Thyroid gland (tissue), 4 donors: ENCODE measurements at regions not wholly inside any gene's neighbourhood (a gene's known extent, or its start where the extent isn't known, plus 50 kb on each side); places are given as distances from the start of the nearest gene placed in this dataset.

ENCODE experiments used
- DNase-seq, 2 donors: peaks; one replicate each; pipeline ENCODE4 v3.0.0-alpha.2; 2019
- H3K27ac ChIP-seq, 3 donors: fragments of 200-600 bp; sonication (generic); 1 replicate in 2 of 3; 2 replicates in 1 of 3; pipeline ENCODE4 v1.5.1; 2016 to 2019; ENCODE audit warnings: mild to moderate bottlenecking in 1 of 3, moderate library complexity in 1 of 3
- H3K27me3 ChIP-seq: fragments of 200-600 bp; sonication (generic); one replicate; pipeline ENCODE4 v1.5.1; 2019
- H3K36me3 ChIP-seq, 2 donors: fragments of 200-600 bp; sonication (generic); one replicate each; pipeline ENCODE4 v1.5.1; 2016 to 2019
- H3K4me1 ChIP-seq, 2 donors: fragments of 200-600 bp; sonication (generic); one replicate each; pipeline ENCODE4 v1.5.1; 2017 to 2019
- H3K4me3 ChIP-seq, 3 donors: fragments of 200-600 bp; sonication (generic); replicated peaks in 1 of 3; 1 replicate in 2 of 3; 2 replicates in 1 of 3; pipeline ENCODE4 v1.5.1; 2016; ENCODE audit warnings: mild to moderate bottlenecking in 1 of 3
- H3K9me3 ChIP-seq: fragments of 200-600 bp; sonication (generic); one replicate; pipeline ENCODE4 v1.5.1; 2017
- CTCF ChIP-seq, 6 experiments: fragments of 200-600 bp in 3 of 6; fragments of 450-650 bp in 3 of 6; sonication (generic) in 3 of 6; IDR thresholded peaks; one replicate each; pipeline ENCODE4 v1.5.1; 2016 to 2019; ENCODE audit warnings: antibody characterized with exemption in 6 of 6, mild to moderate bottlenecking in 2 of 6, inconsistent platforms in 1 of 6, moderate library complexity in 1 of 6
- POLR2A ChIP-seq, 2 donors: fragments of 450-650 bp; IDR thresholded peaks; one replicate each; pipeline ENCODE4 v1.6.1; 2017; ENCODE audit warnings: antibody characterized with exemption in 2 of 2, mild to moderate bottlenecking in 2 of 2, moderate library complexity in 1 of 2
- WGBS, 2 donors: methylation state at CpG; one replicate each; pipeline ENCODE4 v1.1.5; 2017; 5-methylcytosine and 5-hydroxymethylcytosine counted together
- intact Hi-C: fragments of 100-400 bp; cut with DNase I; formaldehyde crosslinking; loops from one replicate; pipeline ENCODE4 v1.15.1; 2023

DNA sequence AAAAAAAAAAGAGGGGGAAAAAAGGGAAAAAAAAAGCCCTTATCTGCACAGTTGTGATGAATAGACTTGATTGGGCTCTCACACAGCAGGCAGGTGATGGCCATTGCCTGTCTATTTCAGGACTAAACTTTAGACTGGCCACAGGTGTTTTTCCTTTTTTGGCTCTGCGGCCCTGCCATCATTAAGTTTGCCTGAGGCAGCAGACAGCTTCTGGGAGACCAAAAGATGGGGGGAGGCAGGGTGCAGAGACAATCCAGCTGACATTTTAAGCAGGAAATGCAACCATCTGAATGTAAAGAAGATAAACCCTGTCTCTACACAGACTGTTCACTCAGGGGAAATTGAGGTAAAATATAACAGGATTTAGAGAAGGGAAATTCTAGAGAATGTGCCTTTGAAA lies 295.0 kb upstream of the KCNH8 start:
- peaks cover 0 to 4% of the 10 kb centered on the region in 2 donors for H3K4me1 ChIP-seq
- intact Hi-C loops, result no loop called here
- no peak for DNase-seq
- TF ChIP-seq POLR2A (IDR thresholded peaks at IDR 0.05), result no peak
- TF ChIP-seq CTCF (IDR thresholded peaks at IDR 0.05), result no peak
- H3K27me3 ChIP-seq, result no peaks in the 10 kb centered on the region
- 71 to 76% methylated on average over 1 of the region's 1 CpG for WGBS, 2 donors
- no peak overlapping the region for H3K4me3 ChIP-seq
- H3K27ac ChIP-seq, result no peak overlapping the region
- H3K9me3 ChIP-seq, result no peaks in the 10 kb centered on the region
- H3K36me3 ChIP-seq, result no peaks in the 10 kb centered on the region

DNA sequence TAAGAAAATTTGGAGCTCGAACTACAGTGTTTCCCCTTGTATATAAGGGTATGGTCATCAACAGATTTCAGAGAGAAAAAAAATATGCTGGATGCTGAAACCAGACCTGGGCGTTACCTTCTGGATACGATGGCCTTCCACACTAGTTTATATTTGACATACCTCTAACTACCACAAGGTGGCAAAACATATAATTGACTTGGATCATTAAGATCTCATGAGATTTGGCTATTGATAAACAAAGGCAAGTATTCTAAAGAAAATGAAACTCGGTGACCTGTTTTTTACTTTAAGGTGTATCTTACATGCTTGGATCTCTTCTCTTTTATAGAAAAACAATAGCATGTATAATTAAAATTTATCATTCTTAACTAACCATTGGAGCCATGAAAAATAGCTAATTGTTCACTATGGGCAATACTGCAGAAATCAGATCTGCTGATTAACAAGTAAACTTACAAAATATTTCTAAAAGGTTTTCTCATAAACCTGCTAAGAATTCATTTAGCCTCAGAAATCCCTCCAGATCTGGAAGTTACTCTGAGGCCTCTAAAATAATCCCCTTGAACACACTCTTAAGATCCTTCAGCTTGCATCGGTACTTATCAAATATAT lies 300.6 kb upstream of the KCNH8 start:
- Histone ChIP-seq H3K27ac (no peak overlapping the region), H3K9me3 (no peaks in the 10 kb centered on the region), H3K4me3 (no peak overlapping the region), H3K4me1 (no peaks in the 10 kb centered on the region), H3K36me3 (no peaks in the 10 kb centered on the region), H3K27me3 (no peaks in the 10 kb centered on the region)
- 55 to 58% methylated on average over 5 of the region's 5 CpGs for WGBS, 2 donors
- TF ChIP-seq POLR2A (IDR thresholded peaks at IDR 0.05) (no peak), CTCF (IDR thresholded peaks at IDR 0.05) (peak in 4 of 6 experiments; percentile 4 to 42 (median 28))
- no peak for DNase-seq
- intact Hi-C loops, result loop anchor here (10.0 kb wide), 1 partner anchor 147 kb away; no protein-coding TSS in a partner anchor

DNA sequence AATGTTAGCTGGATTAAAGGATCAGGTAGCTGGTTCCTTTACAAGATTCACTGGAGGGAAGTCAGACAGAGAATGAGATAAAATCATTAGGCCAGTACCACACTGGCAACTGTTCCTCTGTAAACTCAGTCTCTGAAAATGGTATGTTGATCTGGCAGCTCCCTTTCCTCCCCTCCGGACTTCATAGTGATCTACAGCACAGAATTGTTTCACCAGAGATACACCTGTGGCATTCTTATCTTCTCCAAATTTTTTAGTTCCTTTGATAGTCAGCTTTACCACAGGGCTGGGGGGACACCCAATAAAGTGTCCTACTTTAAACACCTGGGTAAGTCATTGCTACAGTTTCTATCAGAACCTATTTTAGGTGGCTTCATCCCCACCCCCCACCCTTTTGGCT lies 304.3 kb upstream of the KCNH8 start:
- intact Hi-C loops, result loop anchor here (10.0 kb wide), 1 partner anchor 151 kb away; no protein-coding TSS in a partner anchor
- Histone ChIP-seq H3K9me3 (no peaks in the 10 kb centered on the region), H3K4me1 (no peaks in the 10 kb centered on the region), H3K4me3 (no peak overlapping the region), H3K36me3 (no peaks in the 10 kb centered on the region), H3K27ac (no peak overlapping the region), H3K27me3 (no peaks in the 10 kb centered on the region)
- TF ChIP-seq POLR2A (IDR thresholded peaks at IDR 0.05) (no peak), CTCF (IDR thresholded peaks at IDR 0.05) (no peak)
- DNase-seq, result no peak
- WGBS, 2 donors, result 64 to 83% methylated on average over 1 of the region's 1 CpG

DNA sequence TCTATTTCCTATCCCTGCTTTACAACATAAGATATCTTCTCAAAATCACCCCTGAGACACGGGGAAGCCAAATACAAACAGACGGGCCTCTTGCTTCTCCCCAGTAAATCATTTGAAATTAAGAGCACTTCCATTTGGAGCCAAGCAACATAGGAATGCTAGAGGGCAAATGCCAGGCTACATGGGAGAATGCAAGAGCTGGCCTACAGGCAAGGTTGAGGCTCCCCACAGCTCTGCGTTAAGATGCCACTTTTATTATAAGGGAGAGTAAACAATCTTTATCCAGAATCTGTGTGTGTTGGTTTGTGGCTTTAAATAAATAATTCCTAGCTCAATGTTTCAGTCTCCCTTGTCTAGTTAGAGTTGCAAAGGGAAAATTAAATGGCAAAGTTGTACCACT lies 305.1 kb upstream of the KCNH8 start:
- H3K4me3 ChIP-seq, result no peak overlapping the region

More for the DNA sequence above, 305.1 kb upstream of the KCNH8 start:
- no peaks in the 10 kb centered on the region for H3K36me3 ChIP-seq
- H3K4me1 ChIP-seq, result no peaks in the 10 kb centered on the region
- H3K27me3 ChIP-seq, result no peaks in the 10 kb centered on the region
- no peak for TF ChIP-seq CTCF (IDR thresholded peaks at IDR 0.05)
- no peak for TF ChIP-seq POLR2A (IDR thresholded peaks at IDR 0.05)
- no peak overlapping the region for H3K27ac ChIP-seq
- intact Hi-C loops, result loop anchor here (10.0 kb wide), 1 partner anchor 152 kb away; no protein-coding TSS in a partner anchor
- no peak for DNase-seq
- no peaks in the 10 kb centered on the region for H3K9me3 ChIP-seq
- WGBS, 2 donors, result 78 to 84% methylated on average over 3 of the region's 3 CpGs
